ENCODE measurements at regions not wholly inside any gene's neighbourhood (a gene's known extent, or its start where the extent isn't known, plus 50 kb on each side); places are given as distances from the start of the nearest gene placed in this dataset.

GRCh38 chr10:108684431-108684830 lies 1238.9 kb downstream of the XPNPEP1 start:
- TF ChIP-seq ZNF791 (tag by site-specific recombination; IDR thresholded peaks at IDR 0.05) (no peak), PRDM2 (tag by site-specific recombination; IDR thresholded peaks at IDR 0.05; ENCODE audit: borderline replicate concordance) (no peak), ZNF548 (tag by site-specific recombination; IDR thresholded peaks at IDR 0.05) (no peak), ZNF354C (tag by site-specific recombination; IDR thresholded peaks at IDR 0.05; ENCODE audit: borderline replicate concordance, low read depth) (no peak), REPIN1 (tag by site-specific recombination; IDR thresholded peaks at IDR 0.05; ENCODE audit: low read depth) (no peak), ZFP69B (tag by site-specific recombination; IDR thresholded peaks at IDR 0.05) (no peak), ZNF16 (tag by site-specific recombination; IDR thresholded peaks at IDR 0.05; ENCODE audit: low read depth) (no peak), ZNF302 (tag by site-specific recombination; IDR thresholded peaks at IDR 0.05; ENCODE audit: low read depth) (no peak), PRDM1 (tag by site-specific recombination; IDR thresholded peaks at IDR 0.05) (no peak), ZNF292 (tag by site-specific recombination; IDR thresholded peaks at IDR 0.05; ENCODE audit: borderline replicate concordance, low read depth) (no peak), GLI4 (tag by site-specific recombination; IDR thresholded peaks at IDR 0.05) (no peak), ZBTB17 (tag by site-specific recombination; IDR thresholded peaks at IDR 0.05) (no peak), ZNF624 (tag by site-specific recombination; IDR thresholded peaks at IDR 0.05) (no peak), ZNF175 (tag by site-specific recombination; IDR thresholded peaks at IDR 0.05) (no peak), ZXDB (tag by site-specific recombination; IDR thresholded peaks at IDR 0.05) (no peak), ZNF549 (tag by site-specific recombination; IDR thresholded peaks at IDR 0.05) (no peak)
- Histone ChIP-seq H3K4me1 (ENCODE audit: control insufficient read depth, insufficient read depth, low read length) (no peaks in the 10 kb centered on the region), H3K27ac (ENCODE audit: extremely low read depth, low read depth, low read length) (no peak overlapping the region), H3K36me3 (ENCODE audit: control insufficient read depth in 2 of 2, insufficient read depth in 1 of 2, low read length in 2 of 2) (no peaks in the 10 kb centered on the region), H3K4me3 (ENCODE audit: low read depth, low read length) (no peak overlapping the region), H3K9me3 (ENCODE audit: control insufficient read depth, insufficient read depth, low read depth, low read length) (no peaks in the 10 kb centered on the region)
- ChIA-PET POLR2A (no interaction called here), CTCF (interaction anchor here (1.1 kb wide), 1 partner anchor 534 kb away, joined by 3 read pairs; no protein-coding TSS in a partner anchor)

GRCh38 chr10:108673741-108674140 lies 1249.6 kb downstream of the XPNPEP1 start:
- TF ChIP-seq GLIS1 (tag by site-specific recombination; IDR thresholded peaks at IDR 0.05) (no peak), REPIN1 (tag by site-specific recombination; IDR thresholded peaks at IDR 0.05; ENCODE audit: low read depth) (no peak), ZNF416 (tag by site-specific recombination; IDR thresholded peaks at IDR 0.05) (no peak), MZF1 (tag by site-specific recombination; IDR thresholded peaks at IDR 0.05; ENCODE audit: borderline replicate concordance) (no peak), ZNF112 (tag by site-specific recombination; IDR thresholded peaks at IDR 0.05) (no peak), ZNF621 (tag by site-specific recombination; IDR thresholded peaks at IDR 0.05) (no peak), HOXD13 (CRISPR knock-in tag; IDR thresholded peaks at IDR 0.05; ENCODE audit: borderline replicate concordance) (no peak), ZNF354C (tag by site-specific recombination; IDR thresholded peaks at IDR 0.05; ENCODE audit: borderline replicate concordance, low read depth) (no peak), ZNF513 (tag by site-specific recombination; IDR thresholded peaks at IDR 0.05) (no peak), ZNF473 (tag by site-specific recombination; IDR thresholded peaks at IDR 0.05) (no peak)
- TF ChIP-seq, protein P1, sequence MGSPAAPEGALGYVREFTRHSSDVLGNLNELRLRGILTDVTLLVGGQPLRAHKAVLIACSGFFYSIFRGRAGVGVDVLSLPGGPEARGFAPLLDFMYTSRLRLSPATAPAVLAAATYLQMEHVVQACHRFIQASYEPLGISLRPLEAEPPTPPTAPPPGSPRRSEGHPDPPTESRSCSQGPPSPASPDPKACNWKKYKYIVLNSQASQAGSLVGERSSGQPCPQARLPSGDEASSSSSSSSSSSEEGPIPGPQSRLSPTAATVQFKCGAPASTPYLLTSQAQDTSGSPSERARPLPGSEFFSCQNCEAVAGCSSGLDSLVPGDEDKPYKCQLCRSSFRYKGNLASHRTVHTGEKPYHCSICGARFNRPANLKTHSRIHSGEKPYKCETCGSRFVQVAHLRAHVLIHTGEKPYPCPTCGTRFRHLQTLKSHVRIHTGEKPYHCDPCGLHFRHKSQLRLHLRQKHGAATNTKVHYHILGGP (tag by site-specific recombination; IDR thresholded peaks at IDR 0.05), result no peak
- TF ChIP-seq, protein P2, sequence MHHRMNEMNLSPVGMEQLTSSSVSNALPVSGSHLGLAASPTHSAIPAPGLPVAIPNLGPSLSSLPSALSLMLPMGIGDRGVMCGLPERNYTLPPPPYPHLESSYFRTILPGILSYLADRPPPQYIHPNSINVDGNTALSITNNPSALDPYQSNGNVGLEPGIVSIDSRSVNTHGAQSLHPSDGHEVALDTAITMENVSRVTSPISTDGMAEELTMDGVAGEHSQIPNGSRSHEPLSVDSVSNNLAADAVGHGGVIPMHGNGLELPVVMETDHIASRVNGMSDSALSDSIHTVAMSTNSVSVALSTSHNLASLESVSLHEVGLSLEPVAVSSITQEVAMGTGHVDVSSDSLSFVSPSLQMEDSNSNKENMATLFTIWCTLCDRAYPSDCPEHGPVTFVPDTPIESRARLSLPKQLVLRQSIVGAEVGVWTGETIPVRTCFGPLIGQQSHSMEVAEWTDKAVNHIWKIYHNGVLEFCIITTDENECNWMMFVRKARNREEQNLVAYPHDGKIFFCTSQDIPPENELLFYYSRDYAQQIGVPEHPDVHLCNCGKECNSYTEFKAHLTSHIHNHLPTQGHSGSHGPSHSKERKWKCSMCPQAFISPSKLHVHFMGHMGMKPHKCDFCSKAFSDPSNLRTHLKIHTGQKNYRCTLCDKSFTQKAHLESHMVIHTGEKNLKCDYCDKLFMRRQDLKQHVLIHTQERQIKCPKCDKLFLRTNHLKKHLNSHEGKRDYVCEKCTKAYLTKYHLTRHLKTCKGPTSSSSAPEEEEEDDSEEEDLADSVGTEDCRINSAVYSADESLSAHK (tag by site-specific recombination; IDR thresholded peaks at IDR 0.05), result no peak
- Histone ChIP-seq H3K27ac (ENCODE audit: extremely low read depth, low read depth, low read length) (no peak overlapping the region), H3K36me3 (ENCODE audit: control insufficient read depth in 2 of 2, insufficient read depth in 1 of 2, low read length in 2 of 2) (no peaks in the 10 kb centered on the region), H3K4me3 (ENCODE audit: low read depth, low read length) (no peak overlapping the region), H3K9me3 (ENCODE audit: control insufficient read depth, insufficient read depth, low read depth, low read length) (no peaks in the 10 kb centered on the region), H3K4me1 (ENCODE audit: control insufficient read depth, insufficient read depth, low read length) (no peaks in the 10 kb centered on the region)
- POLR2A ChIA-PET, result no interaction called here
- CTCF ChIA-PET, result no interaction called here
